AG04450 (cell line): ENCODE measurements at regions not wholly inside any gene's neighbourhood (a gene's known extent, or its start where the extent isn't known, plus 50 kb on each side); places are given as distances from the start of the nearest gene placed in this dataset.

Experiments used
- CTCF ChIA-PET: fragments of 300-600, 350-600 bp; formaldehyde crosslinking; extraction: SDS; loops from one replicate; lab custom pipeline; 2022; ENCODE audit warnings: antibody characterized with exemption, inconsistent platforms; lab: Charles Lee
- POLR2A ChIA-PET: fragments of 350-600 bp; formaldehyde crosslinking; extraction: SDS; loops from one replicate; lab custom pipeline; 2021; ENCODE audit warnings: antibody characterized with exemption, inconsistent platforms; lab: Yijun Ruan, JAX
- DNase-seq: peaks from one replicate; pipeline ENCODE4 v3.0.0-alpha.2; 2011; ENCODE audit warnings: low read depth, low spot score
- H3K27ac ChIP-seq: one replicate; pipeline ENCODE4 v1.5.1; 2012; ENCODE audit warnings: low read depth, low read length, control low read depth
- H3K27me3 ChIP-seq: one replicate; pipeline ENCODE4 v1.6.0; 2012; ENCODE audit warnings: low read length; ENCODE audit not compliant: control insufficient read depth, insufficient read depth
- H3K4me3 ChIP-seq: 2 replicates; pipeline ENCODE4 v1.5.1; 2011; ENCODE audit warnings: mild to moderate bottlenecking, low read depth, low read length, control low read depth
- H3K9me3 ChIP-seq: 2 replicates; pipeline ENCODE4 v1.5.1; 2012; ENCODE audit warnings: low read length; ENCODE audit not compliant: control insufficient read depth, insufficient read depth
- CTCF ChIP-seq: IDR thresholded peaks from 2 replicates; pipeline ENCODE4 v1.5.1; 2011; ENCODE audit warnings: low read depth, low read length, control low read depth, inconsistent platforms

GRCh38 chr11:115067900-115068530, 389.7 kb downstream of the NXPE2 start:
- no peaks in the 10 kb centered on the region for H3K27me3 ChIP-seq
- POLR2A ChIA-PET, result no interaction called here
- H3K9me3 ChIP-seq, result no peaks in the 10 kb centered on the region
- no peak for DNase-seq
- no peak overlapping the region for H3K27ac ChIP-seq
- no peak for TF ChIP-seq CTCF
- CTCF ChIA-PET, result no interaction called here
- H3K4me3 ChIP-seq, result no peak overlapping the region

- no peak for DNase-seq
- Histone ChIP-seq H3K9me3 (no peaks in the 10 kb centered on the region), H3K27me3 (no peaks in the 10 kb centered on the region), H3K27ac (no peak overlapping the region), H3K4me3 (no peak overlapping the region)
- ChIA-PET CTCF (no interaction called here), POLR2A (no interaction called here)
- no peak for TF ChIP-seq CTCF
These were observed 391.3 kb downstream of the NXPE2 start for GRCh38 chr11:115069599-115069998.

DNA sequence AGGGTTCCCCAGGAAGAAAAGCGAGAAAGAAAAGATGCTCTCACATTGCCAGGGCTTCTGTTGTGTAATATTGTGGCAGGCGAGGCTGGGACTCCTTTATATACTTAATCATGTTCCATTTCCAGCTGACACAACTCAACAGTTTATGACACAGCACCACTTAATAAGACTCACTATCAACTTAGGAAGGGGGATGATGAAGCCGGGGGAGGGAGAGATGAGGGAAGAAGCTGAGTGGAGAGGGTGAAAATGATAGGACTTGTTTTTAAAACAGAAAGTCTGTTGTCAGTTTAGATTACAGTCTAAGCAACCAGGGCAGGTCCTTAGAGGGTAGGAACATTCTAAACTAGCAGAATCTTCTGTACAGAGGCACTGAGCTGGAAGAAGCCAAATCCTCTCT, 397.0 kb downstream of the NXPE2 start:
- H3K9me3 ChIP-seq, result no peaks in the 10 kb centered on the region
- no peak overlapping the region for H3K4me3 ChIP-seq
- DNase-seq, result no peak
- H3K27me3 ChIP-seq, result no peaks in the 10 kb centered on the region
- H3K27ac ChIP-seq, result no peak overlapping the region
- TF ChIP-seq CTCF, result no peak
- ChIA-PET CTCF (no interaction called here), POLR2A (no interaction called here)

- no peak for DNase-seq
- Histone ChIP-seq H3K27me3 (no peaks in the 10 kb centered on the region), H3K9me3 (no peaks in the 10 kb centered on the region), H3K27ac (no peak overlapping the region), H3K4me3 (no peak overlapping the region)
- CTCF ChIA-PET, result no interaction called here
- POLR2A ChIA-PET, result no interaction called here
- no peak for TF ChIP-seq CTCF
These were observed 399.4 kb downstream of the NXPE2 start for GRCh38 chr11:115077740-115078139.

GRCh38 chr11:115078461-115079438, 400.4 kb downstream of the NXPE2 start:
- no peak for DNase-seq
- CTCF ChIA-PET, result no interaction called here
- POLR2A ChIA-PET, result no interaction called here
- H3K27ac ChIP-seq, result no peak overlapping the region
- TF ChIP-seq CTCF, result no peak
- H3K4me3 ChIP-seq, result no peak overlapping the region
- no peaks in the 10 kb centered on the region for H3K27me3 ChIP-seq
- H3K9me3 ChIP-seq, result no peaks in the 10 kb centered on the region
